Tibial nerve (tissue), 4 donors: ENCODE measurements at regions not wholly inside any gene's neighbourhood (a gene's known extent, or its start where the extent isn't known, plus 50 kb on each side); places are given as distances from the start of the nearest gene placed in this dataset.
"Not testable (repeated sequence)": the region's sequence is repeated elsewhere in the genome, so short reads cannot be mapped to it uniquely, and the experiment has no call there.

ENCODE experiments used
- DNase-seq, 2 donors: peaks; one replicate each; pipeline ENCODE4 v3.0.0-alpha.2; 2019; ENCODE audit warnings: low spot score in 2 of 2
- H3K27ac ChIP-seq, 4 donors: fragments of 200-600 bp; sonication (generic) in 3 of 4; one replicate each; pipeline ENCODE4 v1.5.1; 2017 to 2019; ENCODE audit warnings: mild to moderate bottlenecking in 1 of 4
- H3K27me3 ChIP-seq, 2 donors: fragments of 200-600 bp; sonication (generic) in 1 of 2; one replicate each; pipeline versions ENCODE4 v1.5.1 to v1.6.0; 2017 to 2019
- H3K36me3 ChIP-seq, 3 donors: fragments of 200-600 bp; sonication (generic); one replicate each; pipeline ENCODE4 v1.5.1; 2018 to 2019
- H3K4me1 ChIP-seq, 4 donors: fragments of 200-600 bp; sonication (generic) in 3 of 4; one replicate each; pipeline ENCODE4 v1.5.1; 2017 to 2019
- H3K4me3 ChIP-seq, 4 donors: fragments of 200-600 bp; sonication (generic) in 3 of 4; one replicate each; pipeline ENCODE4 v1.5.1; 2017 to 2019; ENCODE audit warnings: mild to moderate bottlenecking in 1 of 4, moderate library complexity in 1 of 4
- H3K9me3 ChIP-seq, 4 donors: fragments of 200-600 bp; sonication (generic) in 3 of 4; one replicate each; pipeline ENCODE4 v1.5.1; 2017 to 2019
- EP300 ChIP-seq, 2 donors: sonication (generic); formaldehyde crosslinking; IDR thresholded peaks; one replicate each; pipeline ENCODE4 v1.6.1; 2017; ENCODE audit warnings: antibody characterized with exemption in 2 of 2, mild to moderate bottlenecking in 1 of 2
- POLR2A ChIP-seq, 2 donors: fragments of 450-650 bp; IDR thresholded peaks; one replicate each; pipeline ENCODE4 v1.6.1; 2017; ENCODE audit warnings: antibody characterized with exemption in 2 of 2, mild to moderate bottlenecking in 2 of 2, moderate library complexity in 2 of 2
- WGBS, 2 donors: methylation state at CpG; one replicate each; pipeline ENCODE4 v1.1.5; 2018; 5-methylcytosine and 5-hydroxymethylcytosine counted together
- TF ChIP-seq, protein P1 (sequence below), 5 experiments: fragments of 200-600 bp in 3 of 5; fragments of 450-650 bp in 2 of 5; sonication (generic) in 3 of 5; IDR thresholded peaks; one replicate each; pipeline ENCODE4 v1.5.1; 2016 to 2019; ENCODE audit warnings: antibody characterized with exemption in 5 of 5, mild to moderate bottlenecking in 3 of 5, moderate library complexity in 2 of 5

DNA sequence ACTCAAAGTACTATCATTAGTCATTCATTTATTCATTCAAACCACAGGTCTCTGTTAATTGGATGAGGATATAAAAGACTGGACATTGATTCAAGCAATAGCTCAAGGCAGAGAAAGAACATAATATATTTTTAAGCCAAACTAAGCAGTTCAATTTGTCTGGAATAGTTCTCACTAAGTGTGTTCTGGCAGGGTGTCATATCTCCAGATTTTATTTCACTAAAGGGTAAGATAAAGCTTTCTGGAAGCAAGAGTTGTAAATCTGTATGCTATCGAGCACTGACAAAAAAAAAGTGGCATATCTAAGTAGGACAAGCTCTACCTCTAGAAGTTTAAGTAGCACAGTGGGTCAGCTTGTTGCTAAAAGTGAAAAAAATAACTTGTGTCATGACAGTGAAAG lies 375.6 kb downstream of the TUSC1 start:
- Histone ChIP-seq H3K27me3 (no peaks in the 10 kb centered on the region), H3K9me3 (no peaks in the 10 kb centered on the region), H3K36me3 (no peaks in the 10 kb centered on the region), H3K27ac (no peak overlapping the region), H3K4me1 (no peaks in the 10 kb centered on the region), H3K4me3 (no peak overlapping the region)
- no peak for DNase-seq
- TF ChIP-seq EP300 (IDR thresholded peaks at IDR 0.05) (no peak), POLR2A (IDR thresholded peaks at IDR 0.05) (no peak)
- TF ChIP-seq, protein P1, sequence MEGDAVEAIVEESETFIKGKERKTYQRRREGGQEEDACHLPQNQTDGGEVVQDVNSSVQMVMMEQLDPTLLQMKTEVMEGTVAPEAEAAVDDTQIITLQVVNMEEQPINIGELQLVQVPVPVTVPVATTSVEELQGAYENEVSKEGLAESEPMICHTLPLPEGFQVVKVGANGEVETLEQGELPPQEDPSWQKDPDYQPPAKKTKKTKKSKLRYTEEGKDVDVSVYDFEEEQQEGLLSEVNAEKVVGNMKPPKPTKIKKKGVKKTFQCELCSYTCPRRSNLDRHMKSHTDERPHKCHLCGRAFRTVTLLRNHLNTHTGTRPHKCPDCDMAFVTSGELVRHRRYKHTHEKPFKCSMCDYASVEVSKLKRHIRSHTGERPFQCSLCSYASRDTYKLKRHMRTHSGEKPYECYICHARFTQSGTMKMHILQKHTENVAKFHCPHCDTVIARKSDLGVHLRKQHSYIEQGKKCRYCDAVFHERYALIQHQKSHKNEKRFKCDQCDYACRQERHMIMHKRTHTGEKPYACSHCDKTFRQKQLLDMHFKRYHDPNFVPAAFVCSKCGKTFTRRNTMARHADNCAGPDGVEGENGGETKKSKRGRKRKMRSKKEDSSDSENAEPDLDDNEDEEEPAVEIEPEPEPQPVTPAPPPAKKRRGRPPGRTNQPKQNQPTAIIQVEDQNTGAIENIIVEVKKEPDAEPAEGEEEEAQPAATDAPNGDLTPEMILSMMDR (IDR thresholded peaks at IDR 0.05), result no peak
- 41 to 42% methylated on average over 1 of the region's 1 CpG for WGBS, 2 donors

DNA sequence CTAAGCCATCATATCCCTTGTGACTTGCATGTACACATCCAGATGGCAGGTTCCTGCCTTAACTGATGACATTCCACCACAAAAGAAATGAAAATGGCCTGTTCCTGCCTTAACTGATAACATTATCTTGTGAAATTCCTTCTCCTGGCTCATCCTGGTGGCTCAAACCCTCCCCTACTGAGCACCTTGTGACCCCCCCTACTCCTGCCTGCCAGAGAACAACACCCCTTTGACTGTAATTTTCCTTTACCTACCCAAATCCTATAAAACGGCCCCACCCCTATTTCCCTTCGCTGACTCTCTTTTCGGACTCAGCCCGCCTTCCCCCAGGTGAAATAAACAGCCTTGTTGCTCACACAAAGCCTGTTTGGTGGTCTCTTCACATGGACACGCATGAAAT lies 390.0 kb downstream of the TUSC1 start:
- not testable (repeated sequence) for H3K27ac ChIP-seq, H3K4me3 ChIP-seq, H3K4me1 ChIP-seq, H3K36me3 ChIP-seq, H3K27me3 ChIP-seq, DNase-seq, H3K9me3 ChIP-seq
- 89 to 90% methylated on average over 5 of the region's 5 CpGs for WGBS, 2 donors

DNA sequence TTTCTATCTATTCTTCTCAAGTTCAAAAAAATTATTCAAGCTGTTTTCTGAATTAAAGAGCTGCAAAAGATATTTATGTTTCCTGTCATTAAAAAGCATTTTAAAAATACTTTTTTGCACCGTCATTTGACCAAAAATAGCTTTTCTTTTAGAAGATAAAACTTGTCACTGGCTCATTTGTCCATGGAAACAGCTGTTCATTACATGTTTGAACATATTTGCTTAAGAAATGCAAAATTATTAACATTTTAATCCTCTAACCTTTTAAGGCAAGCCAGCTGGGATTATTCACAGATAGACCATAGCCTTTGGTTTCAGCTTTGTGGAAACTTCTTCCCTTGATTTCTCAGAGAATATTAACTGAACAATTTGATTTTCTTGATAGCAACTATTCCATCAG lies 393.9 kb downstream of the TUSC1 start:
- WGBS, 2 donors, result 20% methylated on average over 1 of the region's 1 CpG
- Histone ChIP-seq H3K36me3 (no peaks in the 10 kb centered on the region), H3K4me1 (no peaks in the 10 kb centered on the region), H3K27me3 (no peaks in the 10 kb centered on the region), H3K9me3 (no peaks in the 10 kb centered on the region), H3K27ac (no peak overlapping the region), H3K4me3 (no peak overlapping the region)
- DNase-seq, result no peak
- TF ChIP-seq, protein P1 (IDR thresholded peaks at IDR 0.05), result no peak
- TF ChIP-seq EP300 (IDR thresholded peaks at IDR 0.05) (no peak), POLR2A (IDR thresholded peaks at IDR 0.05) (no peak)

DNA sequence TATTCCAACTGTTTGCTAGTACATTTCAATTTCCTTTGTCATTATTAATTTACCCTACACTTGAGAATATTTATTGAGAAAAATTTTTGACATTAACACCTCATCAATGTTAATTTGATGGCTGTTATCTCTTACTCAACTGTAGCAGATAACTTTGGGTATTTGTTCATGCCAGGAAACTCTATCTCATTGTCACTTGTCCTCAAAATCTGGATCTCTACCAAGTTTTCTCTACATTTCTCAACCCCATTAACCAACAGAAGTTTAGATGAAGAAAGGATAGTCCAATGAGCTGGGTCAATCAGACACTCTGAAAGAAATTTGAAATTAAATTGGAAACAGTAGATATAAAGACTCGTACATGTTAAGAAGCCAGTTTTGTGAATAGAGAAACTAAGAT lies 395.3 kb downstream of the TUSC1 start:
- Histone ChIP-seq H3K27me3 (no peaks in the 10 kb centered on the region), H3K36me3 (no peaks in the 10 kb centered on the region), H3K27ac (no peak overlapping the region), H3K9me3 (no peaks in the 10 kb centered on the region), H3K4me3 (no peak overlapping the region), H3K4me1 (no peaks in the 10 kb centered on the region)
- no peak for DNase-seq
- 85 to 91% methylated on average over 1 of the region's 1 CpG for WGBS, 2 donors
- TF ChIP-seq, protein P1 (IDR thresholded peaks at IDR 0.05), result no peak
- TF ChIP-seq EP300 (IDR thresholded peaks at IDR 0.05), result no peak
- no peak for TF ChIP-seq POLR2A (IDR thresholded peaks at IDR 0.05)

DNA sequence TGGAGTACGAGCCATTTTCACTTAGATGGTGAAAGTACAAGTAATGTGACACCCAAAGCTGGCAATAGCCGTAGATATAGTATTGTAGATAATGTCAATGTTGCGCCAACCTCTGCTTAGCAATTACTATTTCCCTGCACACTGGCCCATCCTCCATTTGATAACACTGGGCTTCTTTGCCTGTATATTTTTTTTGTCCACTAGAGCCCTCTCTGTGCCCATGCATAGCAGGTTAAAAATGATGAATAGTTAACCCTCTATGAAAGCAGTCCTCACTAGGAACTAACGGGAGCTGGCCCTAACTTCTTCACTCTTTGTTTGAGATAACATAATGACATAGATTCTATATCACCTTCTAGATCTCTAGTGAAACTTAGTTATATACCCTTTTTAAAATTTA lies 416.8 kb downstream of the TUSC1 start:
- 85% methylated on average over 4 of the region's 4 CpGs for WGBS, 2 donors

DNA sequence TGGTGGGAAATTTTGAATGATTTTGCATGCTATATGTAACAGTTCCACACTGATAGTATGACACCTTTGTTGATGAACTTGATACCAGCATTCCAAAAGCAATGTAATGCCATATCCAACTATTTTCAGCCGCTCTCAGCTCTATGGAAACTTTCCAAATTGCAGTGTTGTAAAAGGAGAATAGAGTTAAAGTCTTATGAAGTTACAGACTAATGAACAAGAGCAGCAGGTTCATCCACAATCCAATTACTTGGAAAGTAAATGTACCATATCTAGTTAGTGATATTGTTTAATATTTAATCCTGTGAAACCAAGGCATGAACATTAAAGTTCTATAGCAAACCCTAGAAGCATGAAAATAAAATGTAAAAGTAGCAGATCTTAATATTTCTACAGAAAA lies 418.2 kb downstream of the TUSC1 start:
- Histone ChIP-seq H3K27ac (no peak overlapping the region), H3K36me3 (no peaks in the 10 kb centered on the region), H3K27me3 (no peaks in the 10 kb centered on the region), H3K9me3 (no peaks in the 10 kb centered on the region), H3K4me1 (no peaks in the 10 kb centered on the region), H3K4me3 (no peak overlapping the region)
- WGBS, 2 donors, result 30 to 69% methylated on average over 1 of the region's 1 CpG
- TF ChIP-seq EP300 (IDR thresholded peaks at IDR 0.05), result no peak
- TF ChIP-seq POLR2A (IDR thresholded peaks at IDR 0.05), result no peak
- TF ChIP-seq, protein P1 (IDR thresholded peaks at IDR 0.05), result no peak
- DNase-seq, result no peak

More for the DNA sequence above, 416.8 kb downstream of the TUSC1 start:
- H3K27me3 ChIP-seq, result no peaks in the 10 kb centered on the region
- no peak overlapping the region for H3K27ac ChIP-seq
- H3K4me3 ChIP-seq, result no peak overlapping the region
- TF ChIP-seq, protein P1 (IDR thresholded peaks at IDR 0.05), result no peak
- no peak for DNase-seq
- no peaks in the 10 kb centered on the region for H3K36me3 ChIP-seq
- no peaks in the 10 kb centered on the region for H3K4me1 ChIP-seq
- H3K9me3 ChIP-seq, result no peaks in the 10 kb centered on the region
